Panc1 (cell line): ENCODE measurements at regions not wholly inside any gene's neighbourhood (a gene's known extent, or its start where the extent isn't known, plus 50 kb on each side); places are given as distances from the start of the nearest gene placed in this dataset.

ENCODE experiments used
- POLR2AphosphoS5 ChIP-seq: IDR thresholded peaks from 2 replicates; pipeline ENCODE4 v1.6.1; 2012; ENCODE audit warnings: mild to moderate bottlenecking, low read depth, low read length, moderate library complexity
- SIN3A ChIP-seq: IDR thresholded peaks from 2 replicates; pipeline ENCODE4 v1.6.1; 2012; ENCODE audit warnings: low read depth, mild to moderate bottlenecking, low read length, moderate library complexity, borderline replicate concordance; ENCODE audit not compliant: insufficient read depth
- TCF7L2 ChIP-seq: IDR thresholded peaks from 2 replicates; pipeline ENCODE4 v1.6.1; 2011; ENCODE audit warnings: mild to moderate bottlenecking, low read depth, low read length, inconsistent platforms
- TF ChIP-seq, protein P1 (sequence below): fragments of 450-650 bp; IDR thresholded peaks from 2 replicates; pipeline ENCODE4 v1.5.1; 2017; ENCODE audit warnings: mild to moderate bottlenecking

DNA sequence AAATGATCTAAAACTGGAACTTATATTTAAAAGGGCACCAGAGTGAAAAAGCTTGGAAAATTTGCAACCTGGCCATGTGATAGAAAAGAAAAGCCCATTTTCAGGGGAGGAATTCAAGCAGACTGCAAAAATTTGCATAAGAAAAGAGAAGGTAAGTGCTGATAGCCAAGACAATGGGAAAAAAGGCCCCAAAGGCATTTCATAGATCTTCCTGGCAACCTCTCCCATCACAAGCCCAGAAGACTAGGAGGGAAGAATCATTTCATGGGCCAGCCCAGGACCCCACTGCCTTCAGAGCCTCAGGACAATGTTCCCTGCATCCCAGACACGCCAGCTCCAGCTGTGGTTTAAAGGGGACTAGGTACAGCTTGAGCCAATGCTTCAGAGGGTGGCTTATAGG lies 887.3 kb upstream of the DIAPH2 start:
- TF ChIP-seq, protein P1, sequence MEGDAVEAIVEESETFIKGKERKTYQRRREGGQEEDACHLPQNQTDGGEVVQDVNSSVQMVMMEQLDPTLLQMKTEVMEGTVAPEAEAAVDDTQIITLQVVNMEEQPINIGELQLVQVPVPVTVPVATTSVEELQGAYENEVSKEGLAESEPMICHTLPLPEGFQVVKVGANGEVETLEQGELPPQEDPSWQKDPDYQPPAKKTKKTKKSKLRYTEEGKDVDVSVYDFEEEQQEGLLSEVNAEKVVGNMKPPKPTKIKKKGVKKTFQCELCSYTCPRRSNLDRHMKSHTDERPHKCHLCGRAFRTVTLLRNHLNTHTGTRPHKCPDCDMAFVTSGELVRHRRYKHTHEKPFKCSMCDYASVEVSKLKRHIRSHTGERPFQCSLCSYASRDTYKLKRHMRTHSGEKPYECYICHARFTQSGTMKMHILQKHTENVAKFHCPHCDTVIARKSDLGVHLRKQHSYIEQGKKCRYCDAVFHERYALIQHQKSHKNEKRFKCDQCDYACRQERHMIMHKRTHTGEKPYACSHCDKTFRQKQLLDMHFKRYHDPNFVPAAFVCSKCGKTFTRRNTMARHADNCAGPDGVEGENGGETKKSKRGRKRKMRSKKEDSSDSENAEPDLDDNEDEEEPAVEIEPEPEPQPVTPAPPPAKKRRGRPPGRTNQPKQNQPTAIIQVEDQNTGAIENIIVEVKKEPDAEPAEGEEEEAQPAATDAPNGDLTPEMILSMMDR, result no peak
- TF ChIP-seq POLR2AphosphoS5 (no peak), TCF7L2 (no peak), SIN3A (no peak)
